Activated CD4-positive, alpha-beta T cell treated with anti-CD3 and anti-CD28 coated beads, Interleukin-2, amount 50 U/mL, for 16 hours (primary cell): ENCODE measurements at regions not wholly inside any gene's neighbourhood (a gene's known extent, or its start where the extent isn't known, plus 50 kb on each side); places are given as distances from the start of the nearest gene placed in this dataset.
A peak's percentile ranks its signal among the peaks of the same experiment; 100 is the strongest.
"Not testable (repeated sequence)": the region's sequence is repeated elsewhere in the genome, so short reads cannot be mapped to it uniquely, and the experiment has no call there.

Experiments
- DNase-seq: peaks from one replicate; pipeline ENCODE4 v3.0.0-alpha.2; 2020

- no peak for DNase-seq
These were observed 170.3 kb upstream of the WWC1 start for GRCh38 chr5:168121138-168121494.

- DNase-seq = peak; percentile 10
These were observed 167.6 kb upstream of the WWC1 start for GRCh38 chr5:168123631-168124528.

- DNase-seq = no peak
These were observed 165.8 kb upstream of the WWC1 start for GRCh38 chr5:168125445-168126199.

- DNase-seq = no peak
These were observed 164.8 kb upstream of the WWC1 start for GRCh38 chr5:168126606-168127005.

GRCh38 chr5:168128111-168128510 is 163.3 kb upstream of the WWC1 start:
- no peak for DNase-seq

GRCh38 chr5:168128557-168128956 is 162.9 kb upstream of the WWC1 start:
- DNase-seq = no peak

GRCh38 chr5:168131519-168131918 is 159.9 kb upstream of the WWC1 start:
- no peak for DNase-seq

GRCh38 chr5:168132241-168132641 is 159.2 kb upstream of the WWC1 start:
- no peak for DNase-seq

- DNase-seq = peak; percentile 14
These were observed 155.5 kb upstream of the WWC1 start for GRCh38 chr5:168135897-168136296.

- DNase-seq = no peak
These were observed 155.1 kb upstream of the WWC1 start for GRCh38 chr5:168136340-168136739.

- no peak for DNase-seq
These were observed 154.2 kb upstream of the WWC1 start for GRCh38 chr5:168137265-168137664.

- DNase-seq = no peak
These were observed 151.2 kb upstream of the WWC1 start for GRCh38 chr5:168140241-168140640.

GRCh38 chr5:168142402-168142801 is 149.0 kb upstream of the WWC1 start:
- DNase-seq = no peak

GRCh38 chr5:168143521-168143920 is 147.9 kb upstream of the WWC1 start:
- not testable (repeated sequence) for DNase-seq

GRCh38 chr5:168147106-168147505 is 144.3 kb upstream of the WWC1 start:
- no peak for DNase-seq

- DNase-seq = no peak
These were observed 143.7 kb upstream of the WWC1 start for GRCh38 chr5:168147568-168148360.

GRCh38 chr5:168151041-168151440 is 140.4 kb upstream of the WWC1 start:
- DNase-seq = no peak

- no peak for DNase-seq
These were observed 138.8 kb upstream of the WWC1 start for GRCh38 chr5:168152660-168153059.

GRCh38 chr5:168153263-168153875 is 138.1 kb upstream of the WWC1 start:
- DNase-seq = no peak

GRCh38 chr5:168153876-168154270 is 137.6 kb upstream of the WWC1 start:
- DNase-seq = no peak

GRCh38 chr5:168155585-168155984 is 135.9 kb upstream of the WWC1 start:
- DNase-seq = no peak

- DNase-seq = no peak
These were observed 135.3 kb upstream of the WWC1 start for GRCh38 chr5:168156170-168156569.

GRCh38 chr5:168157141-168157540 is 134.3 kb upstream of the WWC1 start:
- DNase-seq = no peak
